ENCODE measurements at regions not wholly inside any gene's neighbourhood (a gene's known extent, or its start where the extent isn't known, plus 50 kb on each side); places are given as distances from the start of the nearest gene placed in this dataset.
A peak's percentile ranks its signal among the peaks of the same experiment; 100 is the strongest.

- Histone ChIP-seq H3K9ac (peak overlapping the region; percentile 79; the same call in 1 of the 2 replicates), H3K9me2 (ENCODE audit: insufficient read depth) (no peaks in the 10 kb centered on the region), H4K20me1 (ENCODE audit: insufficient read depth) (no peaks in the 10 kb centered on the region), H2AFZ (peak overlapping the region; percentile 88), H3K9me3 (ENCODE audit: low read depth) (no peaks in the 10 kb centered on the region), H3K79me2 (ENCODE audit: insufficient read depth) (no peaks in the 10 kb centered on the region), H3K4me2 (ENCODE audit: unreplicated experiment) (no peak overlapping the region), H3K27ac (peak overlapping the region; percentile 77), H3K27me3 (replicated peaks; ENCODE audit: insufficient read depth) (no peaks in the 10 kb centered on the region), H3K4me1 (ENCODE audit: insufficient read depth) (peaks cover 32% of the 10 kb centered on the region), H3F3A (ENCODE audit: insufficient read depth) (peaks cover 19% of the 10 kb centered on the region), H3K36me3 (ENCODE audit: low read depth) (no peaks in the 10 kb centered on the region), H3K4me3 (no peak overlapping the region)
- 57 to 66% methylated on average over 4 of the region's 4 CpGs for WGBS, 2 experiments (ENCODE audit: low coverage in 1 of 2, low lambda C conversion rate in 2 of 2, missing lambda C conversion rate in 2 of 2)
- no peak for TF ChIP-seq EZH2phosphoT487 (IDR thresholded peaks at IDR 0.05; ENCODE audit: insufficient read depth, low read depth)
- no peak for TF ChIP-seq EZH2 (IDR thresholded peaks at IDR 0.05; ENCODE audit: insufficient read depth, poor library complexity, severe bottlenecking)
- in situ Hi-C loops (cut with MboI), result no loop called here
- no peak for DNase-seq
Measured at GRCh38 chr2:48110492-48110891, 204.0 kb upstream of the FOXN2 start.

- Histone ChIP-seq H3K9me3 (ENCODE audit: low read depth) (no peaks in the 10 kb centered on the region), H3K27me3 (replicated peaks; ENCODE audit: insufficient read depth) (no peaks in the 10 kb centered on the region), H3K36me3 (ENCODE audit: low read depth) (no peaks in the 10 kb centered on the region), H3F3A (ENCODE audit: insufficient read depth) (peaks cover 8% of the 10 kb centered on the region), H3K27ac (no peak overlapping the region), H3K79me2 (ENCODE audit: insufficient read depth) (no peaks in the 10 kb centered on the region), H3K4me3 (no peak overlapping the region), H3K4me1 (ENCODE audit: insufficient read depth) (peaks cover 16% of the 10 kb centered on the region; the same call in 1 of the 2 replicates), H3K9ac (no peak overlapping the region), H3K9me2 (ENCODE audit: insufficient read depth) (no peaks in the 10 kb centered on the region), H3K4me2 (ENCODE audit: unreplicated experiment) (no peak overlapping the region), H2AFZ (no peak overlapping the region), H4K20me1 (ENCODE audit: insufficient read depth) (no peaks in the 10 kb centered on the region)
- DNase-seq, result peak; percentile 22
- no peak for TF ChIP-seq EZH2 (IDR thresholded peaks at IDR 0.05; ENCODE audit: insufficient read depth, poor library complexity, severe bottlenecking)
- TF ChIP-seq EZH2phosphoT487 (IDR thresholded peaks at IDR 0.05; ENCODE audit: insufficient read depth, low read depth), result no peak
- 99 to 100% methylated on average over 5 of the region's 5 CpGs for WGBS, 2 experiments (ENCODE audit: low coverage in 1 of 2, low lambda C conversion rate in 2 of 2, missing lambda C conversion rate in 2 of 2)
- in situ Hi-C loops (cut with MboI), result no loop called here
Measured at GRCh38 chr2:48112911-48113680, 201.4 kb upstream of the FOXN2 start.

DNA sequence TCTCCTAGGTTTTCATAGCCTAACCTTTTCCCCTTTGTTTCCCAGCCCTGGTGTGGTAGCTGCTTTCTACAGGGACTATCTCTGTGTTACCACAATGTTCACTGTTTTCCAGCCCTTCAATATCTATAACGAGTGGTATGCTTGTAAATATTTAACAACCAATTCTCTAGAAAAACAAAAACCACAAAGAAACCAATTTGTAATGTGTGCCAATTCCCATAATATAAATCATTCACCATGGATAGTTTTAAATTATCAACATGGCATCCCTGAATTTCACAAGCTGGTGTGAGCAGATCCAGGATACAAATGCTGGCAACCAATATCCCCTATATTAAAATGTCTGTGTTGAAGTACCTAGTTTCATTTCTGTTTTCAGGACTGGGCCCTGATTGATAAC, 200.7 kb upstream of the FOXN2 start:
- H3K9me3 ChIP-seq (ENCODE audit: low read depth), result no peaks in the 10 kb centered on the region
- H3K4me1 ChIP-seq (ENCODE audit: insufficient read depth), result peaks cover 16% of the 10 kb centered on the region; the same call in 1 of the 2 replicates
- H3K27me3 ChIP-seq (replicated peaks; ENCODE audit: insufficient read depth), result no peaks in the 10 kb centered on the region
- 26 to 30% methylated on average over 1 of the region's 1 CpG for WGBS, 2 experiments (ENCODE audit: low coverage in 1 of 2, low lambda C conversion rate in 2 of 2, missing lambda C conversion rate in 2 of 2)
- H3F3A ChIP-seq (ENCODE audit: insufficient read depth), result peaks cover 4% of the 10 kb centered on the region; the same call in 1 of the 2 replicates
- H3K4me2 ChIP-seq (ENCODE audit: unreplicated experiment), result no peak overlapping the region
- no peaks in the 10 kb centered on the region for H3K36me3 ChIP-seq (ENCODE audit: low read depth)
- in situ Hi-C loops (cut with MboI), result no loop called here
- no peak overlapping the region for H3K9ac ChIP-seq
- no peak for DNase-seq
- TF ChIP-seq EZH2phosphoT487 (IDR thresholded peaks at IDR 0.05; ENCODE audit: insufficient read depth, low read depth), result no peak
- TF ChIP-seq EZH2 (IDR thresholded peaks at IDR 0.05; ENCODE audit: insufficient read depth, poor library complexity, severe bottlenecking), result no peak
- no peak overlapping the region for H3K27ac ChIP-seq
- no peaks in the 10 kb centered on the region for H4K20me1 ChIP-seq (ENCODE audit: insufficient read depth)
- H3K9me2 ChIP-seq (ENCODE audit: insufficient read depth), result no peaks in the 10 kb centered on the region
- H3K4me3 ChIP-seq, result no peak overlapping the region
- H2AFZ ChIP-seq, result no peak overlapping the region
- no peaks in the 10 kb centered on the region for H3K79me2 ChIP-seq (ENCODE audit: insufficient read depth)

DNA sequence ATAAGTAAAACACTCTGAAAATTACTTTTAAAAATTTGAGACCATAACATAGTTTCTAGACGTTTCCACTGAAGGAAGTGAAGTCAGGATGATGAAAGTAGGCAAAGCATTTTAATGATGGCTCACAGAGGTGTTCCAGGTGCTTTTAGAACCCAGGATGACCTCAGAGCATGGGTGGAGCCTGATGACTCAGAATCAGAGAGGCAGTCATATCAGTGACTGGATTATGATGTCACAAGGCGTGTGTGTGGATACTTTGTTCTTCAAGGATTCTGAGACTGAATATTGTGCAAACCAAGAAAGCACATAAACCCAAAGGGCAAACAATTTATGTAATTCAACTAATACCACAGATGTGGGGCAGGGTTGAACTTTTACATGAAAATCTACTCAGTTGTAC, 200.2 kb upstream of the FOXN2 start:
- Histone ChIP-seq H3K79me2 (ENCODE audit: insufficient read depth) (no peaks in the 10 kb centered on the region), H4K20me1 (ENCODE audit: insufficient read depth) (no peaks in the 10 kb centered on the region)
- TF ChIP-seq EZH2phosphoT487 (IDR thresholded peaks at IDR 0.05; ENCODE audit: insufficient read depth, low read depth) (no peak), EZH2 (IDR thresholded peaks at IDR 0.05; ENCODE audit: insufficient read depth, poor library complexity, severe bottlenecking) (no peak)

More for the DNA sequence above, 200.2 kb upstream of the FOXN2 start:
- Histone ChIP-seq H3K9me3 (ENCODE audit: low read depth) (no peaks in the 10 kb centered on the region), H3K9me2 (ENCODE audit: insufficient read depth) (no peaks in the 10 kb centered on the region), H3K36me3 (ENCODE audit: low read depth) (no peaks in the 10 kb centered on the region), H3K27me3 (replicated peaks; ENCODE audit: insufficient read depth) (no peaks in the 10 kb centered on the region), H3K4me3 (no peak overlapping the region), H3K27ac (no peak overlapping the region), H3F3A (ENCODE audit: insufficient read depth) (peaks cover 4% of the 10 kb centered on the region; the same call in 1 of the 2 replicates), H3K4me1 (ENCODE audit: insufficient read depth) (peaks cover 16% of the 10 kb centered on the region; the same call in 1 of the 2 replicates), H2AFZ (no peak overlapping the region; the same call in 1 of the 2 replicates), H3K9ac (no peak overlapping the region), H3K4me2 (ENCODE audit: unreplicated experiment) (no peak overlapping the region)
- WGBS, 2 experiments (ENCODE audit: low coverage in 1 of 2, low lambda C conversion rate in 2 of 2, missing lambda C conversion rate in 2 of 2), result 46 to 60% methylated on average over 2 of the region's 2 CpGs
- DNase-seq, result peak; percentile 68
- in situ Hi-C loops (cut with MboI), result no loop called here

All from GM23248 (cell line).